ENCODE measurements at regions not wholly inside any gene's neighbourhood (a gene's known extent, or its start where the extent isn't known, plus 50 kb on each side); places are given as distances from the start of the nearest gene placed in this dataset.

DNA sequence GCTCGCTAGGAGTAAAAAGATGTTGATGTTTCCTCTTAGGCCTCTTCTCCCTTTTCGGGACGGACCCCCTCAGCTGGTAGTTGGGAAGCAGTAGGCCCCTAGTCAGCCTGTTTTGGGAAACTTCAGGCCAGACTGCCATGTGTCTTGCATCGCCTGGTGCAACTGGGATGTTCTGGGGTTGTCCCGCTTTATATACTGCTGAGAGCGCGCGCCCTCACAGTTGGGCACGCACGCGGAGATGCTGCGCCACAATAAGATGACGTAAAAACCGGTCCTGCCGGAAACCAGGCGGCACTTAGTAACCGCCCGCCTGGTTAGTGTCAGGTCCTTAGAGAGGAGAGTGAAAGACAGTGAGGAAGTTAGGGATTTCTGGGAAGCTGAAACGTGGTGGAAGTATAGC is 231.3 kb upstream of the CT83 start:
- TF ChIP-seq EZH2phosphoT487 (IDR thresholded peaks at IDR 0.05) (no peak), CTCF (IDR thresholded peaks at IDR 0.05) (no peak), EZH2 (IDR thresholded peaks at IDR 0.05) (no peak)

Data from neural progenitor cell (in vitro differentiated cells).